WERI-Rb-1 (cell line): ENCODE measurements at regions not wholly inside any gene's neighbourhood (a gene's known extent, or its start where the extent isn't known, plus 50 kb on each side); places are given as distances from the start of the nearest gene placed in this dataset.

Source experiments
- DNase-seq: peaks from one replicate; pipeline ENCODE4 v3.0.0-alpha.2; 2020
- H3K27ac ChIP-seq: fragments of 250-450 bp; sonication (Bioruptor Pico); 2 replicates; pipeline ENCODE4 v1.5.1; 2020; ENCODE audit warnings: mild to moderate bottlenecking, moderate library complexity
- H3K27me3 ChIP-seq: fragments of 250-450 bp; sonication (Bioruptor Pico); 2 replicates; pipeline ENCODE4 v1.5.1; 2021; ENCODE audit warnings: mild to moderate bottlenecking, low read depth, moderate library complexity; ENCODE audit not compliant: insufficient read depth, severe bottlenecking
- H3K36me3 ChIP-seq: fragments of 250-450 bp; sonication (Bioruptor Pico); 2 replicates; pipeline ENCODE4 v1.5.1; 2020; ENCODE audit warnings: mild to moderate bottlenecking, moderate library complexity
- H3K4me3 ChIP-seq: 2 replicates; pipeline ENCODE4 v1.5.1; 2011; ENCODE audit warnings: low read depth, mild to moderate bottlenecking, control low read depth, low read length
- H3K9me3 ChIP-seq: fragments of 250-450 bp; sonication (Bioruptor Pico); 2 replicates; pipeline ENCODE4 v1.5.1; 2021; ENCODE audit warnings: mild to moderate bottlenecking, moderate library complexity; ENCODE audit not compliant: severe bottlenecking
- TF ChIP-seq, protein P1 (sequence below): IDR thresholded peaks from 2 replicates; pipeline ENCODE4 v1.5.1; 2011; ENCODE audit warnings: low read depth, mild to moderate bottlenecking, control low read depth, inconsistent platforms, low read length

DNA sequence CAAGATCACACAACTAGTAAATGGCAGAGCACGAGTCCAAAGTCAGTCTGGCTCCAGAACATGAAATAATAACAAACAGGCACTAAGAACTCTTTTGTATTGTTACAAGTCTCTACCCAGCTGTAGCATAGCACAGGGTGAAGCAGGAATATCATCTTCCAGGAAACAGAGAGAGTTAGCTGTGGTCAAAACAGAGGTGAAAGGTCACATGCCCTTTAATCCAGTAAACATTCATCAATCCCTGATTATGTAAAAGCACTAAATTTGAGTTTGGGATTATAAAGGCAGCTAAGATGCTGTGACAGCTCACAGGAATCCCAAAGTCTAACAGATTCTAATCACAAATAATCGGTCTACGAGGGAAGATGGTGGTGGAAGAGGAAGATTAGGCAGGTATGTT is 133.0 kb upstream of the ASTN2 start:
- H3K36me3 ChIP-seq: no peaks in the 10 kb centered on the region
- H3K9me3 ChIP-seq: no peaks in the 10 kb centered on the region
- TF ChIP-seq, protein P1, sequence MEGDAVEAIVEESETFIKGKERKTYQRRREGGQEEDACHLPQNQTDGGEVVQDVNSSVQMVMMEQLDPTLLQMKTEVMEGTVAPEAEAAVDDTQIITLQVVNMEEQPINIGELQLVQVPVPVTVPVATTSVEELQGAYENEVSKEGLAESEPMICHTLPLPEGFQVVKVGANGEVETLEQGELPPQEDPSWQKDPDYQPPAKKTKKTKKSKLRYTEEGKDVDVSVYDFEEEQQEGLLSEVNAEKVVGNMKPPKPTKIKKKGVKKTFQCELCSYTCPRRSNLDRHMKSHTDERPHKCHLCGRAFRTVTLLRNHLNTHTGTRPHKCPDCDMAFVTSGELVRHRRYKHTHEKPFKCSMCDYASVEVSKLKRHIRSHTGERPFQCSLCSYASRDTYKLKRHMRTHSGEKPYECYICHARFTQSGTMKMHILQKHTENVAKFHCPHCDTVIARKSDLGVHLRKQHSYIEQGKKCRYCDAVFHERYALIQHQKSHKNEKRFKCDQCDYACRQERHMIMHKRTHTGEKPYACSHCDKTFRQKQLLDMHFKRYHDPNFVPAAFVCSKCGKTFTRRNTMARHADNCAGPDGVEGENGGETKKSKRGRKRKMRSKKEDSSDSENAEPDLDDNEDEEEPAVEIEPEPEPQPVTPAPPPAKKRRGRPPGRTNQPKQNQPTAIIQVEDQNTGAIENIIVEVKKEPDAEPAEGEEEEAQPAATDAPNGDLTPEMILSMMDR: no peak
- DNase-seq: no peak
- H3K27me3 ChIP-seq: no peaks in the 10 kb centered on the region
- peak overlapping the region; percentile 78 for H3K27ac ChIP-seq
- H3K4me3 ChIP-seq: peak overlapping the region; percentile 54

DNA sequence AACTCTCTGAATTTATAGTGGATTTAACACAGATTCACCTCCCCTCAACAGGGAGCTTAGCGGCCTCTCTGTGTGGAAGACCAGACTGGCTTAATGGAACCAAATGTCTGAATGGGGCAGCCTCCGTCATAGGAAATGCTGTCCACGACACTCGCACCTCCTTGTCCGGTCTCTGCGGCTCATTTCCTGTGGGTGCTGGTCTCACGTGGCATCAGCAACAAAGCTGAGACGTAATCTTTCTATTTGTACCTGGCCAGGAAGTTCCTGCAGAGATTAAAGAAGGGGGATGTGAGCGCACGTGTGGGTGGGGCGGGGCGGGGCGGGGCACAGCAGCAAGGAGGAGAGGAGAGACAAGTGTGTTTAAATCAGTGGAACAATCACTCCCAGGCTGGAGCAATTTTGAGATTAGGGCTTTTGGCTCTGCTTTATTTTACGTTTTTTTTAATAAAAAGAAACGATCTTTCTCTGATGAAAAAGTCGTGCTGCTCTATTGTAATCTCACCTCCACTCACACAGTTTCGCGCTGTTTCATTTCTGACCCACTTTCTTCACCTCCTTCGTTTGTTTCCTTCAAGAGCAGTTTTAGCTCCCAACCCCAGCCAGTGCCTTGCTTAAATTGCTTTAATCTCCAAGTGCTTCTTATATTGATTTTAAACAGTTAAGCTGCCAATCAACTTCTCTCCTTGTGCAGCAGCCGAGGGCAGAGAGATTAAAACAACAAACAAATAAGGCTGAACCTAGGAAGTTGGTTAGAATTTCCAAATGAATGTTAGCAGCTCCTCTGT is 132.2 kb upstream of the ASTN2 start:
- TF ChIP-seq, protein P1: no peak
- no peaks in the 10 kb centered on the region for H3K36me3 ChIP-seq
- H3K9me3 ChIP-seq: no peaks in the 10 kb centered on the region
- H3K27me3 ChIP-seq: no peaks in the 10 kb centered on the region
- peak overlapping the region; percentile 54 for H3K4me3 ChIP-seq
- peak overlapping the region; percentile 78 for H3K27ac ChIP-seq
- peak; percentile 86 for DNase-seq

DNA sequence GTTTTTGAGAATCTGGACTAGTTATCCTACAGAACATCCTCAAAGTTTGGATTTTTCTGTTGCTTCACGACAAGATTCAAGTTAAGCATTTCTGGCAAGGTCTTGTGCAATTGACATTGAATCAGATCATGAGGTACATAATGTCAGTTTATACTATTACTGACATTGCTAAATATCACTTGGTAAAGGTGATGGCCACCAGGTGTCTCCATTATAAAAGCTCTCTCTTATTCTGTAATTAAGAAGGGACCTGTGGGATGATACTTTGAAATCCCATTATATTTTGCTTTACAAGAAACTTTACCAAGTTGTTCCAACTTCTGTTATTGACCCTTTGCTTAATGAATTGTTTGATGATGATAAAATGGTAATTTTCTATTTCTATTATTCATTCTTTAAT is 131.0 kb upstream of the ASTN2 start:
- H3K27ac ChIP-seq: no peak overlapping the region
- no peaks in the 10 kb centered on the region for H3K9me3 ChIP-seq
- DNase-seq: no peak
- H3K27me3 ChIP-seq: no peaks in the 10 kb centered on the region
- H3K4me3 ChIP-seq: no peak overlapping the region
- H3K36me3 ChIP-seq: no peaks in the 10 kb centered on the region
- TF ChIP-seq, protein P1: no peak

DNA sequence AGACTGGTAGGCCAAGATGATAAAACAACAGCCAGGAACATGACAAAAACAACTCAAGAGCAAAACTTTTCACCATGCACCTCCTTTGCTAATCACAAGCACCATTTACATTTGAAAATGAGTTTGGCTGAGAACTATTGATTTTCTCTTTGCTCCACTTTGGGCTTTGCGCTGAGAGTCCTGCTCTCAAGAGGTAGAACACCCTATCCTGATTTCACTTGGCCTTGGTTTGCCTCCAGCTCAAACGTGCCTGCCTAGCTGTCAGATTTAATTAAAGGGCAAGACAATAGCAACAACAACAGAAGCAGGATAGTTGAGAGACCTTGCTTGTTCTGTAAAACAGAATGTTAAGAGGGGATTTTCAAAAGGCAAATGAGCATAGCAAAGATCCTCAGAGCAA is 128.2 kb upstream of the ASTN2 start:
- no peak overlapping the region for H3K4me3 ChIP-seq
- H3K9me3 ChIP-seq: no peaks in the 10 kb centered on the region
- peak overlapping the region; percentile 11; the same call in 1 of the 2 replicates for H3K27ac ChIP-seq
- H3K36me3 ChIP-seq: no peaks in the 10 kb centered on the region
- TF ChIP-seq, protein P1: no peak
- no peaks in the 10 kb centered on the region for H3K27me3 ChIP-seq
- peak; percentile 60 for DNase-seq

DNA sequence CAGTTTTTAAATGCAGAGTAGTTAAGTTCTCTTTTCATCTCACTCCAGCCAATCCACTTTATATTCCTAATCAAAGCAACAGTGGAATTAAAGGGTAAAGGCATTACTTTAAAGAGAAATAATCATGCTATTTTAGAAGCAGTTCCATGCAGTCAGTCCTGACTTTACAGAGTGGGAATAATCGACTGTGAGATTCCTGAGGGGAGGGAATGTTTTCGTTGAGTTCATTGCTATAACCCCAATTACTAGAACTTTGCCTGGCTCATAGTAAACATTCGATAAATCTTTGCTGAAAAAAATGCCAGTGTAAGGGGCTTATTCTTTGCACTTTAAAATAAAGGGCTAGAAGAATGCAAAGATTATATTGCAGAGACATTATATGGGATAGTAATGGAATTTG is 127.2 kb upstream of the ASTN2 start:
- TF ChIP-seq, protein P1: no peak
- no peaks in the 10 kb centered on the region for H3K27me3 ChIP-seq
- no peaks in the 10 kb centered on the region for H3K9me3 ChIP-seq
- no peak overlapping the region for H3K4me3 ChIP-seq
- H3K36me3 ChIP-seq: no peaks in the 10 kb centered on the region
- H3K27ac ChIP-seq: no peak overlapping the region
- no peak for DNase-seq

DNA sequence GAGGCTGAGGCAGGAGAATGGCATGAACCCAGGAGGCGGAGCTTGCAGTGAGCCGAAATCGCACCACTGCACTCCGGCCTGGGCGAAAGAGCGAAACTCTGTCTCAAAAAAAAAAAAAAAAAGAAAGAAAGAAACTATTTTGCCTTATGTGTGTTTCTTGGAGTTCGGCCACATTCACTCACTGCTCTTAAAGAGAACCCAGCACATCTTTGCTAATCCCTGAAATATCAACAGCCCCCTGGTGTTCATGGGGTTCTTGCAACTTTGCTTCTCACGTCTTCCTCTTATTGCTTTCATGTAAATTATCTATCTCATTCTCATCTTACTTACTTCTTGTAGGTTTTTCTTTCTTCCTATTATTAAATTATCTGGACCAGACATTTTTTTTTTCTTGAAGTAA is 126.3 kb upstream of the ASTN2 start:
- no peaks in the 10 kb centered on the region for H3K27me3 ChIP-seq
- H3K36me3 ChIP-seq: no peaks in the 10 kb centered on the region
- H3K27ac ChIP-seq: no peak overlapping the region
- no peak for DNase-seq
- TF ChIP-seq, protein P1: no peak
- no peak overlapping the region for H3K4me3 ChIP-seq
- no peaks in the 10 kb centered on the region for H3K9me3 ChIP-seq
